ENCODE measurements at regions not wholly inside any gene's neighbourhood (a gene's known extent, or its start where the extent isn't known, plus 50 kb on each side); places are given as distances from the start of the nearest gene placed in this dataset.

DNA sequence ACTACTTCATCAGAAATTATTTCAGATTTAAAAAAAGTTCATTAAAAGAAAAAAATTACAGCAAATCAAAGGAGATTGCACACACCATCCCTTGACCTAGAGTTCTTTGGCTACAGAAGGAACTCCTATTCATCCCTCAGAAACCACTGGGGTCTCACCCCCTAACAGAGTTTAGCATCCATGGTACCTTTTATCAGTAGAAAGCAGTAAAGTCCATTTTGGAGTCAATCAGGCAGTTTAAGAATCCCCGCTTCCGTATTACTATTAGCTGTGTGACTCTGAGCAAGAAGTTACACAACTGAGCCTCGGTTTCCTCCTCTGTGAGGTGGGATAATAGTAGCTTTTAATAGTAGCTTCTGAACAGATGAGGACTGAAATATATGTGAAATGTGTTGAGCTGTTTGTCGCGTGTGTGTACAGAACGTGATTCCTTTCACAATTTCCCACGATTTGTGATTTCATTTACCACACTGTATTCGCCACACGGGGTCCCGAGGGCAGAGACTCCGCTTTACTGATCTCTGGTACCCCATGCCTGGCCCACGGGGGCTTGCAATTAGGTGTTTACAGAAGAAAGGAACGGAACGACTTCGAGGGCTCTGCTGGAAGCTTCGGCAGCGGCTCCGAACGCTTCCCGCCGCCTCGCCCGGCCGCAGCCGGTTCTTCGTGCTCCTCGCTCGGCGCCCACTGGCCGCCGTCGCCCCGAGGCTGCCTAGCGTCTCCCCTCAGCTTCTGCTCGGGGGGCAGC lies 72.5 kb upstream of the ZBED5 start:
- no peak for DNase-seq (ENCODE audit: low read depth)

DNA sequence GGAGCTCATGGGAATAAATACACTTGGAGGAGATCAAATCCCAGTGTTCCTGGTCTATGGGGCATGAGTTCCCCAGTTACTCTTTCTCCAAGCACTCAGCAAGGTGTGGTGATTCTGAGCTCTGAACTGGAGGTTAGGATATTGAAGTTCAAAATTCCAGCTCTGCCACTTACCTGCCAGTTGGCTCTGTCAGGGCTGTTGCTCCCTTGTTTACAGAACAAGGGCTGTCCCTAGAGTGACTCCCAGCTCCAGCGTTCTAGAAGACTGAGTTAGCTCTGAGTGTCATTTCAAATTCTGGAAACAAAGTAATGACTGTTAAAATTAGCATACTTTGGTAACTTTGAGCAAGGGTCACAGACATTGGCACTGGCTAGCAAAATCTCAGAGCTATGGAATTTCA lies 69.7 kb upstream of the ZBED5 start:
- peak; percentile 16 for DNase-seq (ENCODE audit: low read depth)

GRCh38 chr11:10926801-10927211 lies 69.0 kb upstream of the ZBED5 start:
- DNase-seq (ENCODE audit: low read depth), result peak; percentile 10

DNA sequence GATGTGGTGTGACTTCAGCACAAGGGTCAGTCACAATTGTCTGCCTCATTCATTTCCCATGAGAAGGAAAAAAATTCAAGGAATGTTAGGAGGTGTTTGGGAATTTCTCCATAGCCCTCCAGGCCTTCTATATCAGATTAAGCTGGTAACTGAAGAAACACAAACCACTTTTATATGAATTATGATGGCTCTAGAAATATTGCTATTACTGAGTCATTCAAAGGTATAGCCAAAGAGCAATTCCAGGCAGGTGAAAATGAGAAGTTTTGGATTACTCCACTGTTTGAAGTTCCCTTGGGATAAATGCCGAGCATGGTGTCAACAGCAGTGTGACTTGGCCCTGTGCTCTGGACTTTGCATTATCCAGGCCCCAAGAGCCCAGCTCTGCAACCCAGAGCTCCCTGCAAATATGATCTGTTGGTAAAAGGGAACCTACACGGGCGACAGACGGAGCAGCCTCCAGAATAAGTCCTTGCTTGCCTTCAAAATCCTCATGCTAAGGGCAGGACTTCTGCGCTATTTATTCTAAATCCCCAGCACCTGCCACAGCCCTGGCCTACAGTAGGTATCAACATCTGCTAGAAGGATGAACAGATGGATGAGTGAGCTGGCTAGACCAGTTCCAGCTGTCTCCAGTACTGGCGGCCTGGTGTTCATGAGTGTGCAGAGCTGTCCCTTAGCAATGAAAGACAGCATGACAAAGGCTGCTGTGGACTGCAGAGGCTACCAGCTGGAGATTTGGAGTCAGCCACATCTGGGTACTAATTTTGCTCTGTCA lies 67.5 kb upstream of the ZBED5 start:
- peak; percentile 13 for DNase-seq (ENCODE audit: low read depth)

DNA sequence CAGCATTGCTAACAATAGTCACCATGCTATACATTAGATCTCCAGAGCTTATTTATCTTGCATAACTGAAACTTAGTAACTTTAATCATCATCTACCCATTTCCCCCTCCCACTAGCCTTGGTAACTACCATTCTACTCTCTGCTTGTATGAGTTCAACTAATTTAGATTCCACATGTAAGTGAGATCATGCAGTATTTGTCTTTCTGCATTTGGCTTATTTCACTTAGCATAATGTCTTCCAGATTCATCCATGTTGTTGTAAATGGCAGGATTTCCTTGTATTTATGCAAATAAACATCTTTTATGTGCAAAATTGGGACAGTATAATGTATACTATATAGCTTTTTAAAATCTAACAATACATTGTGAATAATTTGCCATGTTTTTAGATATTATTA lies 66.0 kb upstream of the ZBED5 start:
- DNase-seq (ENCODE audit: low read depth), result no peak

DNA sequence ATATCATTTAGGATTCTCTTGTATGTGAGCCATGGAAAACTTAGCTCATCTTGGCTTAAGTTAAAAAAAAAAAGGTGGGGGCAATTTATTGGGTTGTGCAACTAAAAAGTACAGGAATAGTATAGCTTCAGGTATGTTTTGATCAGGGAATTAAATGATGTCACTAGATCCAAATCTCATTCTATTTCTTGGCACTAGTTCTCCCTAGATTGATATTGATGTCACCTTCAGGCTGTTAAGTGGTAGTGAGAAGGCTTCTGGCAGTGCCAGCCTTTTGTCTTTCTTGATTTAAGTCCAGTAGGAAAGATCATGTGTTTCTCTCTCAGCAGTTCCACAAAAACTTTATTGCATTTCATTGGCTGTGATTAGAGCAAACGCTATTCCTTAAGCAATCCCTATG lies 65.0 kb upstream of the ZBED5 start:
- DNase-seq (ENCODE audit: low read depth), result no peak

GRCh38 chr11:10920875-10921274 lies 63.0 kb upstream of the ZBED5 start:
- no peak for DNase-seq (ENCODE audit: low read depth)

DNA sequence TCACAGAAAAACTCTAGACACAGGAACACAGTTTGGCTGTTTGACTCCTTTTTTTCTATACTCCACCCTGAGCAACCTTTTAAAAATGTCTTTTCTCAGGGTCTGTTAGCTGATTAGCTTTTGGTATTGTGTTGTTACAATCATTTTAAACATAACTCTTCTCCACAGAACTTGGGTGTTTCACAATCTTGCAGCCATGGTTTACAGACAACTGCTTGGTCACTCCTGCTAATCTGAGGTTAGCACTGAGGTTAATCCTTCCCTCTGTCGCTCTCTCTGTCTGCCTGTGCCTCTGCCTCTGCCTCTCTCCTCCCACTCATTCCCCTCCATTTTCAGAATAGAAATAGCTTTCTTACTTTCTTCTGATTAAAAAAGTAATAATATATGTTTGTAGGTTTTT lies 62.4 kb upstream of the ZBED5 start:
- peak; percentile 63 for DNase-seq (ENCODE audit: low read depth)

- no peak for DNase-seq (ENCODE audit: low read depth)
Observed at GRCh38 chr11:10918698-10919097, 60.8 kb upstream of the ZBED5 start.

DNA sequence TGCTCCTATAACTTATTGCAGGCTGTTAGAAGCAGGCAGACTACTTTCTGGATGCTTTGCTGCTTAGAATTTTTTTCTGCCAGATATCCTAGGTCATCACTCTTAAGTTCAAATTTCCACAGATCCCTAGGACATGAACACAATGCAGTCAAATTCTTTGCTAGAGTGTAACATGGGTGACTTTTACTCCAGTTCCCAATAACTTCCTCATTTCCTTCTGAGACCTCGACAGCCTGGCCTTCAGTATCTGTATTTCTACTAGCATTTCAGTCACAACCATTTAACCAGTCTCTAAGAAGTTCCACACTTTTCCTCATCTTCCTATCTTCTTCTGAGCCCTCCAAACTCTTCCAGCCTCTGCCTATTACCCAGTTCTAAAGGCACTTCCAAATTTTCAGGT lies 60.4 kb upstream of the ZBED5 start:
- DNase-seq (ENCODE audit: low read depth), result no peak

DNA sequence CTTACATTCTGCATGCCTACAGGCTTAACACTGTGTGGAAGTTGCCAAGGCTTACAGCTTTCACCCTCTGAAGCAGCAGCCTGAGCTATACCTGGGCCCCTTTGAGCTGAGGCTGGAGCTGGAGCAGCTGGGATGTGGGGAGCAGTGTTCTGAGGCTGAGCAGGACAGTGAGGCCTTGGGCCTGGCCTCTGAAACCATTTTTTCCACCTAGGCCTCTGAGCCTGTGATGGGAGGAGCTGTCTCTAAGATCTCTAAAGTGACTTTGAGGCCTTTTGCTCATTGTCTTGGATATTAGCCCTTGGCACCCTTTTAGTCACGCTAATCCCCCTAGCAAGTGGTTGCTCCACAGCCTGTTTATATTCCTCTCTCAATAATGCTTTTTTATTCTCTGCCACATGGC lies 59.9 kb upstream of the ZBED5 start:
- DNase-seq (ENCODE audit: low read depth), result no peak

DNA sequence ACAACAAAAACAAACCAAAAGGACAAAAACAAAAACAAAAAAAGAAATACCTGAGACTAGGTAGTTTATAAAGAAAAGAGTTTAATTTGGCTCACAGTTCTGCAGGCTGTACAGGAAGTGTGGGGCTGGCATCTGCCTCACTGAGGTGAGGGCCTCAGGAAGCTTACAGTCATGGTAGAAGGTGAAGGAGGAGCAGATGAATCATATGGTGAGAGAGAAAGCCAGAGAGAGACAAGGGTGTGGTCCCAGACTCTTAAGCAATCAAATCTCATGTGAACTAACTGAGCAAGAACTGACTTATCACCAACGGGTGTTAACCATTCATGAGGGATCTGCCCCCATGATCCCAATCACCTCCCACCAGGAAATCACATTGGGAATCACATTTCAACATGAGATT lies 58.8 kb upstream of the ZBED5 start:
- no peak for DNase-seq (ENCODE audit: low read depth)

DNA sequence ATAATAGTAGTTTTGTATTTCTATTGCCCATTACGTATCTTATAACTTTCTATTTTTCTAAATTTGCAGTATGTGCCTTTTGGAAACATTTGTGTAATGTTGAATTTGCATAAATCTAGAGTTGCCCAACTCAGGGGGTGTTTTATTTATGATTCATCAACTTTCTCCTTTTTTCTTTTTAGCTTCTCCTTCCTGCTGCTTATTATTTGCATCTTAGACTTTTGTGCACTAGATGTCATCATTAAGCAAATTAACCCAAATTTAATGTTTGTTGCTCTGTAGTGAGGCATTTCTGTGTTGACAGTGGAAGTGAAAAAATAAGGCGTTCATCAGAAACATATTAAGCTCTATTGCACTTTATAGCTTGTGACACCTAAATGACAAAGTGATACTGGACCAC lies 56.2 kb upstream of the ZBED5 start:
- DNase-seq (ENCODE audit: low read depth), result no peak

GRCh38 chr11:10913075-10913474 lies 55.2 kb upstream of the ZBED5 start:
- DNase-seq (ENCODE audit: low read depth), result no peak

DNA sequence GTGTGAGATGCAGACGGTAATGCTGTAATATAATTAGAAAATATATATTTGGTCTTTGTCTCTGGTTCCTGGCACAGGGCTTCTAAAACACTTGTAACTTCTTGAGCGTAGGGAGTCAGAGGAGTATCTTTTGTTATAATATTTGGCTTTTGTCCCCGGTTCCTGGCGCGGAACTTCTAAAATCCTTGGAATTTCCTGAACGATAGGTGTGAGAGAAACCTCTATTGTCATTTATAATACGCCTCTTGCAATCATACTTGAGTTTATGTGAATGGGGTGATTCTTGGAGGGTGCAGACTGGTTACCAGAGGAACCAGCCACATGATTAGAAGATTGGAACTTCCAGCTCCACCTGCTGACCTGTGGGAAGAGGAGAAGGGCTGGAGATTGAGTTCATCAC lies 54.1 kb upstream of the ZBED5 start:
- no peak for DNase-seq (ENCODE audit: low read depth)

DNA sequence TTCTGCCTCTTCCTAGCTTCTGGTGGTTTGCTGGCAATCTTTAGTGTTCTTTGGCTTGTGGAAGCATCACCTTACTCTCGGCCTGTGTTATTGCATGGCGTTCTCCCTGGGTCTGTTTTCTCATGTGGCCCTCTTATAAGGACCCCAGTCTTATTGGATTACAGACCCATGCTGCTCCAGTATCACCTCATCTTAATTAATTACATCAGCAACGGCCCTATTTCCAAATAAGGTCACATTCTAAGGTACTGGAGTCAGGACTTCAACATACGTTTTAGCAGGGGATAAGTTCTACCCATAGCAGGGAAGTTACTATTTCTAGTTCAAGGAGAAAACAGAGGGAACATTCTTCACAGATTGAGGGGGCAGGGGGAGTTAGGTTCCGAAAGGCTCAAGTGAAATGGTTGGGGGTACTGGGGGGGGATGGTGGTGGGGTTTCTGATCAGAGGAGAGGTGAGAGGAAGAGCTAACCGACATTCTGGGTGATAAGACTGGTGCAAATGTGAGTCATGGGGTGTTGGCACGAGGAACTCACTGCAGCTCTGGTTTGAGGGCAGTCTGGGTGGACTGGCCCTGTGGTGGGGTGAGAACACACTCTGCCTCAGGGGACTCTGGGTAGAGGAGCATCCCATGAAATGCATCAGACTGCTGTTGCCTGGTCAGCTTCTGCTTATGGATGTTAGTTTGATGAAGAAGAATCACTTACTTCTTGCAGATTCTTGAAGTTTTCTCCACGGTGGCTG lies 51.5 kb upstream of the ZBED5 start:
- DNase-seq (ENCODE audit: low read depth), result no peak

GRCh38 chr11:10908215-10908951 lies 50.5 kb upstream of the ZBED5 start:
- peak; percentile 88 for DNase-seq (ENCODE audit: low read depth)

Measured in renal cortical epithelial cell (primary cell).